ENCODE measurements at regions not wholly inside any gene's neighbourhood (a gene's known extent, or its start where the extent isn't known, plus 50 kb on each side); places are given as distances from the start of the nearest gene placed in this dataset.

DNA sequence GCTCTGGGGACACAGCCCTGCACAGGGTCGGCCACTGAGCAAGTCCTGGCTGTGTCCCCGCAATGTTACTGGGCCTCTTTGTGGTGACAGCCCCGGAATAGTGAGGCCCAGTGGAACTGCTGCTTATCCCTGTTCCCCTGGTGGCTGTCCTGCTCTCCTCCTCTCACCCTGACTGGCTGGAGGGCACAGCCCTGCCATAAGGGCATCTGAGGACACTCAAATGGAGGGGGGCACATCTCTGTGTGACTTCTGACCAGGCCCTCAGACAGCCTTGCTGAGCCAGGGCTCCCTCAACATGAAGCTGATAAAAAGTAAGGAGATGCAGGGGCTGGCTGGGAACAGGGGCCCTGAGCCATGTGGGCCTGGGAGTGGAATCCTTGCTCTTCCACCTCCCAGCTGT lies 127.4 kb upstream of the ATP2B2 start:
- H3K27me3 ChIP-seq (ENCODE audit: insufficient read depth, low read length): no peaks in the 10 kb centered on the region
- no peak for TF ChIP-seq SIN3A (IDR thresholded peaks at IDR 0.05; ENCODE audit: low read depth)
- TF ChIP-seq, protein P1, sequence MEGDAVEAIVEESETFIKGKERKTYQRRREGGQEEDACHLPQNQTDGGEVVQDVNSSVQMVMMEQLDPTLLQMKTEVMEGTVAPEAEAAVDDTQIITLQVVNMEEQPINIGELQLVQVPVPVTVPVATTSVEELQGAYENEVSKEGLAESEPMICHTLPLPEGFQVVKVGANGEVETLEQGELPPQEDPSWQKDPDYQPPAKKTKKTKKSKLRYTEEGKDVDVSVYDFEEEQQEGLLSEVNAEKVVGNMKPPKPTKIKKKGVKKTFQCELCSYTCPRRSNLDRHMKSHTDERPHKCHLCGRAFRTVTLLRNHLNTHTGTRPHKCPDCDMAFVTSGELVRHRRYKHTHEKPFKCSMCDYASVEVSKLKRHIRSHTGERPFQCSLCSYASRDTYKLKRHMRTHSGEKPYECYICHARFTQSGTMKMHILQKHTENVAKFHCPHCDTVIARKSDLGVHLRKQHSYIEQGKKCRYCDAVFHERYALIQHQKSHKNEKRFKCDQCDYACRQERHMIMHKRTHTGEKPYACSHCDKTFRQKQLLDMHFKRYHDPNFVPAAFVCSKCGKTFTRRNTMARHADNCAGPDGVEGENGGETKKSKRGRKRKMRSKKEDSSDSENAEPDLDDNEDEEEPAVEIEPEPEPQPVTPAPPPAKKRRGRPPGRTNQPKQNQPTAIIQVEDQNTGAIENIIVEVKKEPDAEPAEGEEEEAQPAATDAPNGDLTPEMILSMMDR (IDR thresholded peaks at IDR 0.05 in 2 of 3, conservative IDR thresholded peaks at IDR 0.05 in 1 of 3; ENCODE audit: borderline replicate concordance in 1 of 3, insufficient read depth in 1 of 3, low read depth in 2 of 3, low read length in 2 of 3): no peak
- TF ChIP-seq ZFX (IDR thresholded peaks at IDR 0.05): no peak
- no peak for TF ChIP-seq FOSL1 (IDR thresholded peaks at IDR 0.05; ENCODE audit: low read depth)
- TF ChIP-seq POLR2AphosphoS5 (IDR thresholded peaks at IDR 0.05; ENCODE audit: low read depth, low read length): no peak
- no peak for TF ChIP-seq RAD21 (IDR thresholded peaks at IDR 0.05; ENCODE audit: low read depth)
- TF ChIP-seq EZH2 (IDR thresholded peaks at IDR 0.05): no peak
- TF ChIP-seq JUND (IDR thresholded peaks at IDR 0.05): no peak
- H3K4me2 ChIP-seq (ENCODE audit: low read length): no peak overlapping the region
- H3K9me3 ChIP-seq (ENCODE audit: control insufficient read depth in 1 of 2, insufficient read depth in 1 of 2, low read depth in 1 of 2, low read length in 2 of 2): peaks cover 1 to 2% of the 10 kb centered on the region in 2 experiments; a peak in 1 of 4 replicates
- H3K27ac ChIP-seq (ENCODE audit: low read depth, low read length): no peak overlapping the region
- no peak overlapping the region for H3K9ac ChIP-seq (ENCODE audit: low read length)
- no peaks in the 10 kb centered on the region for H3K79me2 ChIP-seq (ENCODE audit: insufficient read depth, low read length)
- intact Hi-C loops (cut with micrococcal nuclease): no loop called here
- CTCF ChIA-PET: no interaction called here
- no peaks in the 10 kb centered on the region for H4K20me1 ChIP-seq (ENCODE audit: insufficient read depth)
- H3K36me3 ChIP-seq (ENCODE audit: control insufficient read depth in 1 of 2, insufficient read depth in 2 of 2, low read length in 2 of 2): no peaks in the 10 kb centered on the region
- H2AFZ ChIP-seq (ENCODE audit: low read depth, low read length, poor library complexity, severe bottlenecking): no peak overlapping the region
- no peak for ATAC-seq
- RAD21 ChIA-PET (ENCODE audit: low non-redundant PET in 1 of 2, low total read pairs in 2 of 2, uncharacterized antibody in 2 of 2, unreplicated experiment in 2 of 2): no interaction called here
- no peak overlapping the region for H3K4me3 ChIP-seq (replicated peaks in 1 of 2; ENCODE audit: low read depth in 1 of 2, low read length in 2 of 2)
- DNase-seq (ENCODE audit: low read depth, low spot score): no peak
- H3K9me2 ChIP-seq (ENCODE audit: insufficient read depth): no peaks in the 10 kb centered on the region
- BruUV-seq (replicated peaks): no TSS peak
- POLR2A ChIA-PET: no interaction called here
- H3K4me1 ChIP-seq (ENCODE audit: control insufficient read depth in 1 of 2, insufficient read depth in 2 of 2, low read length in 2 of 2): peaks cover 6 to 8% of the 10 kb centered on the region in 2 experiments; a peak in 3 of 4 replicates

DNA sequence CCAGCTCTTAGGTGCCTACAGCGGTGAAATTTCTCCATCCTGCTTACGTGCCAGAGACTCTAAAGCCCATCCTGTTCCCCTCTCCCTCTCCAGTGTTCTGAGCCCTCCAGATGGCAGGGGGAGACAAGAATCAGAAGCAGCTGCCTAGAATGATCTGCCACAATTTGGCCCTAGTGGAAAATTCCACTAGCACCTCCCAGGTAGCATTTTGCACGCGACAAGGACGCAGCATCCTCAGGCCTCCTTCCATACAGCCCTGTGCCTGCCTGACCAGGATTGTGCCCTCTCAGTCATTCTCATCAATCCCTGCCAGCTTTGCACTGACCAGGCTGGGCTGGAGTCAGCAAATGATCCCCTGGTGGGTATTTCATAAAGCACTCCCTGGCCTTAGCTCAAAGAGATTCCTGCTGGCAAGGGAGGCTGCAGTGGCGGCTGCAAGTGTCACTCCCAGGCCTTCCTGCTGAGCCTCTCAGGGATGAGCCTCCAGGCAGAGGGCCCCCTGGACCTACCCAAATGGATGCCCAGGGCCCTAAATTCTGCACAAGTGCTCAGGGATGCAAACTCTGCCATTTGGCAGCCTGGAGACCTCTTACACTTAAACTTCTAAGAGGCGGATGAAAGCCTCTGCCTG lies 130.2 kb upstream of the ATP2B2 start:
- H3K4me2 ChIP-seq (ENCODE audit: low read length): no peak overlapping the region
- no peaks in the 10 kb centered on the region for H4K20me1 ChIP-seq (ENCODE audit: insufficient read depth)
- no peaks in the 10 kb centered on the region for H3K79me2 ChIP-seq (ENCODE audit: insufficient read depth, low read length)
- BruUV-seq (replicated peaks): no TSS peak
- TF ChIP-seq SIN3A (IDR thresholded peaks at IDR 0.05; ENCODE audit: low read depth) (no peak), FOSL1 (IDR thresholded peaks at IDR 0.05; ENCODE audit: low read depth) (no peak), ELF1 (IDR thresholded peaks at IDR 0.05; ENCODE audit: borderline replicate concordance, low read depth) (no peak), EZH2 (IDR thresholded peaks at IDR 0.05) (no peak), YY1 (IDR thresholded peaks at IDR 0.05; ENCODE audit: extremely low read depth, insufficient replicate concordance, low read depth, low read length) (no peak), POLR2A (IDR thresholded peaks at IDR 0.05; ENCODE audit: borderline replicate concordance, extremely low read depth, insufficient read depth, insufficient read length) (no peak), EZH2phosphoT487 (IDR thresholded peaks at IDR 0.05; ENCODE audit: borderline replicate concordance) (no peak), ZNF274 (IDR thresholded peaks at IDR 0.05; ENCODE audit: low read depth, low read length) (no peak), CBX3 (IDR thresholded peaks at IDR 0.05; ENCODE audit: low read depth) (no peak)
- TF ChIP-seq, protein P2, sequence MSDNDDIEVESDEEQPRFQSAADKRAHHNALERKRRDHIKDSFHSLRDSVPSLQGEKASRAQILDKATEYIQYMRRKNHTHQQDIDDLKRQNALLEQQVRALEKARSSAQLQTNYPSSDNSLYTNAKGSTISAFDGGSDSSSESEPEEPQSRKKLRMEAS (IDR thresholded peaks at IDR 0.05): no peak
- TF ChIP-seq, protein P3, sequence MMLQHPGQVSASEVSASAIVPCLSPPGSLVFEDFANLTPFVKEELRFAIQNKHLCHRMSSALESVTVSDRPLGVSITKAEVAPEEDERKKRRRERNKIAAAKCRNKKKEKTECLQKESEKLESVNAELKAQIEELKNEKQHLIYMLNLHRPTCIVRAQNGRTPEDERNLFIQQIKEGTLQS (IDR thresholded peaks at IDR 0.05): no peak
- H2AFZ ChIP-seq (ENCODE audit: low read depth, low read length, poor library complexity, severe bottlenecking): no peak overlapping the region
- CTCF ChIA-PET: no interaction called here
- intact Hi-C loops (cut with micrococcal nuclease): no loop called here
- no peaks in the 10 kb centered on the region for H3K27me3 ChIP-seq (ENCODE audit: insufficient read depth, low read length)
- H3K9me3 ChIP-seq (ENCODE audit: control insufficient read depth in 1 of 2, insufficient read depth in 1 of 2, low read depth in 1 of 2, low read length in 2 of 2): peaks cover 3 to 4% of the 10 kb centered on the region in 2 experiments; a peak in 1 of 4 replicates
- RAD21 ChIA-PET (ENCODE audit: low non-redundant PET in 1 of 2, low total read pairs in 2 of 2, uncharacterized antibody in 2 of 2, unreplicated experiment in 2 of 2): no interaction called here
- DNase-seq (ENCODE audit: low read depth, low spot score) (no peak), ATAC-seq (no peak)
- no peak overlapping the region for H3K4me3 ChIP-seq (replicated peaks in 1 of 2; ENCODE audit: low read depth in 1 of 2, low read length in 2 of 2)
- no peak overlapping the region for H3K27ac ChIP-seq (ENCODE audit: low read depth, low read length)
- no peaks in the 10 kb centered on the region for H3K36me3 ChIP-seq (ENCODE audit: control insufficient read depth in 1 of 2, insufficient read depth in 2 of 2, low read length in 2 of 2)
- POLR2A ChIA-PET: no interaction called here
- H3K9ac ChIP-seq (ENCODE audit: low read length): no peak overlapping the region
- no peaks in the 10 kb centered on the region for H3K4me1 ChIP-seq (ENCODE audit: control insufficient read depth in 1 of 2, insufficient read depth in 2 of 2, low read length in 2 of 2)
- H3K9me2 ChIP-seq (ENCODE audit: insufficient read depth): no peaks in the 10 kb centered on the region

Measured in HCT116 (cell line).